Activated gamma-delta T cell treated with anti-CD3 and anti-CD28 coated beads, Interleukin-2, amount 50 U/mL, for 16 hours (primary cell): ENCODE measurements at regions not wholly inside any gene's neighbourhood (a gene's known extent, or its start where the extent isn't known, plus 50 kb on each side); places are given as distances from the start of the nearest gene placed in this dataset.

Source experiments
- DNase-seq: peaks from one replicate; pipeline ENCODE4 v3.0.0-alpha.2; 2020; ENCODE audit warnings: low read depth

- DNase-seq = no peak
Measured at GRCh38 chr3:71919572-71919971, 134.6 kb upstream of the PROK2 start.

GRCh38 chr3:71917545-71917944 lies 132.6 kb upstream of the PROK2 start:
- no peak for DNase-seq

- no peak for DNase-seq
Measured at GRCh38 chr3:71916747-71917369, 131.9 kb upstream of the PROK2 start.

- no peak for DNase-seq
Measured at GRCh38 chr3:71912839-71913495, 128.0 kb upstream of the PROK2 start.

- DNase-seq = no peak
Measured at GRCh38 chr3:71910108-71910507, 125.2 kb upstream of the PROK2 start.

- no peak for DNase-seq
Measured at GRCh38 chr3:71907996-71908395, 123.0 kb upstream of the PROK2 start.

- no peak for DNase-seq
Measured at GRCh38 chr3:71906976-71907375, 122.0 kb upstream of the PROK2 start.

- no peak for DNase-seq
Measured at GRCh38 chr3:71905426-71905825, 120.5 kb upstream of the PROK2 start.

GRCh38 chr3:71903936-71904335 lies 119.0 kb upstream of the PROK2 start:
- no peak for DNase-seq

- DNase-seq = no peak
Measured at GRCh38 chr3:71903112-71903495, 118.2 kb upstream of the PROK2 start.

GRCh38 chr3:71902258-71903111 lies 117.5 kb upstream of the PROK2 start:
- DNase-seq = no peak

GRCh38 chr3:71901645-71902044 lies 116.7 kb upstream of the PROK2 start:
- no peak for DNase-seq

GRCh38 chr3:71900057-71900456 lies 115.1 kb upstream of the PROK2 start:
- no peak for DNase-seq

GRCh38 chr3:71896751-71897150 lies 111.8 kb upstream of the PROK2 start:
- DNase-seq = no peak

- no peak for DNase-seq
Measured at GRCh38 chr3:71893702-71894479, 108.9 kb upstream of the PROK2 start.

GRCh38 chr3:71893122-71893521 lies 108.2 kb upstream of the PROK2 start:
- DNase-seq = no peak

GRCh38 chr3:71891483-71891882 lies 106.5 kb upstream of the PROK2 start:
- DNase-seq = no peak

- no peak for DNase-seq
Measured at GRCh38 chr3:71890356-71890931, 105.5 kb upstream of the PROK2 start.

- no peak for DNase-seq
Measured at GRCh38 chr3:71887256-71887655, 102.3 kb upstream of the PROK2 start.

GRCh38 chr3:71885006-71885405 lies 100.1 kb upstream of the PROK2 start:
- DNase-seq = no peak

GRCh38 chr3:71881732-71882131 lies 96.8 kb upstream of the PROK2 start:
- DNase-seq = no peak

GRCh38 chr3:71881041-71881440 lies 96.1 kb upstream of the PROK2 start:
- no peak for DNase-seq
